22Rv1 (cell line): ENCODE measurements at regions not wholly inside any gene's neighbourhood (a gene's known extent, or its start where the extent isn't known, plus 50 kb on each side); places are given as distances from the start of the nearest gene placed in this dataset.

Experiments used
- CTCF ChIP-seq: fragments of 450-650 bp; IDR thresholded peaks from 2 replicates; pipeline ENCODE4 v1.5.1; 2017; ENCODE audit warnings: mild to moderate bottlenecking
- ZFX ChIP-seq: fragments of 450-650 bp; IDR thresholded peaks from 2 replicates; pipeline ENCODE4 v1.6.1; 2017; ENCODE audit warnings: antibody characterized with exemption, borderline replicate concordance

DNA sequence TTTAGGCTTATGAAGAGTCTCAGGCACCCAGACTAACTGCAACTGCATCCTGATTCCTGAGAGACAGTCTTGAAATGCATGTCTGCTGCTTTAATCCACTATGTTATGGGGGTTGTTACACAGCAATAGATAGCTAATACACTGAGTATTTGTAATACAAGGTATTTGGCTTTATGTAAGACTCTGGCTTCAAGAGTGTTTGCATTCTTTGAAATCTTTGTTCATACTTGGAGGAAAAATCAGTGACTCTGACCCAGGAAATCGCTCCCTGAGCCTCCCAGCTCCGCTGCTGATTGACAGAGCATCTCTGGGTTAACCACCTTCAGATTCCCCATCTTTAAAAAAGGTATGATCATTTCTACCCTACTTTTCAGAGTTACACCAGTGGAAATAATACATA, 133.9 kb downstream of the MTPAP start:
- TF ChIP-seq CTCF (no peak), ZFX (no peak)
